HG03108 (cell line): ENCODE measurements at regions not wholly inside any gene's neighbourhood (a gene's known extent, or its start where the extent isn't known, plus 50 kb on each side); places are given as distances from the start of the nearest gene placed in this dataset.
"Not testable (repeated sequence)": the region's sequence is repeated elsewhere in the genome, so short reads cannot be mapped to it uniquely, and the experiment has no call there.

Experiments
- ATAC-seq: cut with Tn5 transposase; IDR thresholded peaks from one replicate; pipeline ENCODE4 v1.9.1; 2021; ENCODE audit warnings: moderate library complexity; ENCODE audit not compliant: unreplicated experiment

- ATAC-seq, result no peak
These were observed 296.0 kb downstream of the PPP1R3A start for GRCh38 chr7:113622796-113623195.

GRCh38 chr7:113610572-113610971 is 308.2 kb downstream of the PPP1R3A start:
- ATAC-seq, result no peak

- no peak for ATAC-seq
These were observed 310.0 kb downstream of the PPP1R3A start for GRCh38 chr7:113608782-113609181.

GRCh38 chr7:113606325-113606724 is 312.5 kb downstream of the PPP1R3A start:
- ATAC-seq, result no peak

- ATAC-seq, result not testable (repeated sequence)
These were observed 318.4 kb downstream of the PPP1R3A start for GRCh38 chr7:113600428-113600827.

- ATAC-seq, result not testable (repeated sequence)
These were observed 325.4 kb downstream of the PPP1R3A start for GRCh38 chr7:113593455-113593854.

- not testable (repeated sequence) for ATAC-seq
These were observed 325.9 kb downstream of the PPP1R3A start for GRCh38 chr7:113592924-113593323.

GRCh38 chr7:113582471-113582870 is 336.3 kb downstream of the PPP1R3A start:
- ATAC-seq, result no peak

- not testable (repeated sequence) for ATAC-seq
These were observed 355.6 kb downstream of the PPP1R3A start for GRCh38 chr7:113563257-113563656.

GRCh38 chr7:113562801-113563200 is 356.0 kb downstream of the PPP1R3A start:
- ATAC-seq, result no peak

GRCh38 chr7:113562242-113562641 is 356.6 kb downstream of the PPP1R3A start:
- no peak for ATAC-seq

GRCh38 chr7:113561446-113561845 is 357.4 kb downstream of the PPP1R3A start:
- no peak for ATAC-seq

GRCh38 chr7:113550966-113551365 is 367.8 kb downstream of the PPP1R3A start:
- ATAC-seq, result no peak

- no peak for ATAC-seq
These were observed 370.2 kb downstream of the PPP1R3A start for GRCh38 chr7:113548561-113548960.

- no peak for ATAC-seq
These were observed 370.7 kb downstream of the PPP1R3A start for GRCh38 chr7:113548137-113548536.

GRCh38 chr7:113521468-113521867 is 397.3 kb downstream of the PPP1R3A start:
- ATAC-seq, result no peak

GRCh38 chr7:113519472-113519871 is 399.3 kb downstream of the PPP1R3A start:
- ATAC-seq, result no peak

- ATAC-seq, result no peak
These were observed 386.3 kb upstream of the SMIM30 start for GRCh38 chr7:113504691-113505090.

GRCh38 chr7:113504142-113504541 is 385.8 kb upstream of the SMIM30 start:
- ATAC-seq, result no peak

- not testable (repeated sequence) for ATAC-seq
These were observed 378.2 kb upstream of the SMIM30 start for GRCh38 chr7:113496586-113496985.

- ATAC-seq, result not testable (repeated sequence)
These were observed 376.6 kb upstream of the SMIM30 start for GRCh38 chr7:113494797-113495566.

- no peak for ATAC-seq
These were observed 373.0 kb upstream of the SMIM30 start for GRCh38 chr7:113491305-113491704.
